HG02885 (cell line): ENCODE measurements at regions not wholly inside any gene's neighbourhood (a gene's known extent, or its start where the extent isn't known, plus 50 kb on each side); places are given as distances from the start of the nearest gene placed in this dataset.

Experiments
- ATAC-seq: cut with Tn5 transposase; IDR thresholded peaks from one replicate; pipeline ENCODE4 v1.9.1; 2021; ENCODE audit warnings: mild to moderate bottlenecking; ENCODE audit not compliant: unreplicated experiment, poor library complexity

DNA sequence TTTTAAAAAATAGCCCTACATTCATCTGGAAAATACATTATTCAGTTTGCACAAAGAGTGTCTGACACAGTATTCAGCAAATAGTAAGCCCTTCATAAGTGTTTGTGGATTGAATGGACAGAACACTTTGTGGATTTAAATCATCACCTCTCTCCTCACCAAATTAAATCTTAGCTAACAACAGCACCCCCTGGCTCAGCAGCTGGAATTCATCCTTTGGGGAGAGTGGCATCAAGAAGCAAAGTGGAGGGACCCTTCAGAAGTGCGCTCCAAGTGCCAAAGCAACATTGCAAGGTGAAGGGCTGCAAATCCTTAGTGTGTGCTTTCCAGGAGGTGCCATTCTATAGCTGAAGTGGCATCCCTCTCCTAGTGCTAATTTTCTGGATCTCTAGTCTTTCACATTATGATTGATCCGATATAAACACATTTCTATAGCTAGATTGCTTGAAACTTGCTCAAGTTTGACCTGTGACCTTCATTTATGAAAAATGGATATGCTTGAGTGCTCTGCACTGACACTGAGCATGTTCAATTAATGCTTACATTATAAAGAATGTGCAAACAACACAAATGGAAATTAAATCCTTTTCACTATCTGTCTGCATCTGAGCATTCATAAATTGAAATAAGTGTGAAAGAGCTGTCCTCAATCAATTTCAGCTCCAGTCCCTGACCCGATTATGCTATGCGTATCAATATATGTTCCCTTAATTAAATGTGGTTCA is 891.7 kb downstream of the C6orf118 start:
- no peak for ATAC-seq

DNA sequence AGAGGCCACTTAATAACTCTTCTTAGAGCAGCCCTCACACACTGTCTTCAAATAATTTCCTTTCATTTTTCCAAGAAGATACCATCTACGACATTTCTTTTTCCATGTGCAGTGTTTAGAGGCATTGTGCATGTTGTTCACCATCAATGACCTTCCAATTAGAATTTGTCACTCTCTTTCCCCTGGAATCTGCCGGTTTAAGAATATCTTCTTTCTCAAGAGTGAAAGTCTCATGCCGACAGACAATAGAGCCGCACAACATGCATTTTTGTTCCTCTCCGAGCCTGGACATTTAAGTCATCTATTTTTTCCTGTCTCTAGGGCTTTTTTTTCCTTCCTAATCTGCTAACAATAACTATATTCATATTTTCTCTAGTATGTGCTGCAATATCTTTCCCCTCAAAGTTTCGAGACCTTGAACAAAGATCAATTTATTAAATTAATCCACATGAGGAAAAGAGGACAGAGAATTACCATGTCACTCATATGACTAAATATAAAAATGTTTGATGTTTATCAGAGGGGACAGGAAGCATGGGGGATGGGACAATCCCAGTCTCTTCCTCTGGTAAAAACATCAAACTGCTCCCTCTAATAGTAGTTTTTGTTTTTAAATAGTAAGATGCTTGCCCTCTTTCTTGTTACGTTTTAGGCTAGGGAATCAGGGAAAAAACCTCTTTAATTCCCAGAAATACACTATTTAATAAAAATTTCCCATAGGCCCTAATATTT is 893.4 kb downstream of the C6orf118 start:
- no peak for ATAC-seq

DNA sequence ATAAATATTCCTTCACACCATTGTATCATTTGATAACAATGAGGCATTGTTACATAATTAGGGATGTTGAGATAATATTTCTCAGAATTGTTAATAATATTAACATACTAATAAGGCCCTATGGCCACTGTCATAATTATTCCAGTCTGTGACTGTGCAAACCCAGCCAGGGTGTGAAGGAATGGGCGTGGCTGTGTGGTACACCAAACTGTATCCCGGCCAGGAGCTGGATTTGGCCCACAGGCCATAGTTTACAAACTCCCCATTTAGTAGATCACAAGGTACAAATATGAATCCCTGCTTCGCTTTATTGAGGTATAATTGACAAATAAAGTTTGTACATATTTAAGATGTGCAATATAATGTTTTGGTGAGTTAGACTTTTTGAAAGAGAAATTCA is 894.7 kb downstream of the C6orf118 start:
- no peak for ATAC-seq

DNA sequence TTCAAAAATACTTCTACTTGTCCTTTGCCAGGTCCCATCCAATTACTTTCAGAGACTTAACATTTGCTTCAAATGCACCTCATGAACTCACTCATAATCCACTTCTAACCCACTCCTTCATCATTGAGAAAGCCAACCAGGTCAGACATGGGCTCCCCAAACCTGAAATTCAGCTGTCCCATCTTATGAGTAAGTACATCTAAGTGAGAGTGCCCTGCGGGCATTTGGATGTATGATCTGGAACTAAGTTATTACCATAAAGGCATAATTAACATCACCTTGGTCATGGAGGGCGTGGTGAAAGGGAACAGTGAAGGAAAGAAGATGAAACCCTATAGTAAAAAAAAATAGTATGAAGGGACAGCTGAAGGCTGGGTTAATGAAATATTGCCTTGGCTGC is 896.8 kb downstream of the C6orf118 start:
- no peak for ATAC-seq

DNA sequence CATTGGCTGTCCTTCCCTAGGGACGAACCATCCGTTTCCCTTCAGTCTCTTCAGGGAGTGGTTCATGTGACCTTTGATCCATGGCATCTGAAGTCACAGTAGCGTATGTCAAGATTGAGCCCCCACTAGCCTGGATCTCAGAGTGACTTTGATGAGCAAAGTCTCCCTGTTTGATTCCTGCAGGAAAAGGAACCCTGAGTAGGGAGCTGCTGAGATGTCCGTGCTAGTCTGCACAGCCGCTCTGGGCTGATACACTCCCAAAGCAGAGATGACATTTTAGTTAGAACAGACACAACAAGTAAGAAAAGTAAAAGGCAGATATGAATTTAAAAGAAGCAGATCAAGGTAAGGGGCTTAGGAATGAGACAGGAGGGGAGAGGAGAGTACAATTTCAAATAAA is 899.4 kb downstream of the C6orf118 start:
- ATAC-seq = no peak

DNA sequence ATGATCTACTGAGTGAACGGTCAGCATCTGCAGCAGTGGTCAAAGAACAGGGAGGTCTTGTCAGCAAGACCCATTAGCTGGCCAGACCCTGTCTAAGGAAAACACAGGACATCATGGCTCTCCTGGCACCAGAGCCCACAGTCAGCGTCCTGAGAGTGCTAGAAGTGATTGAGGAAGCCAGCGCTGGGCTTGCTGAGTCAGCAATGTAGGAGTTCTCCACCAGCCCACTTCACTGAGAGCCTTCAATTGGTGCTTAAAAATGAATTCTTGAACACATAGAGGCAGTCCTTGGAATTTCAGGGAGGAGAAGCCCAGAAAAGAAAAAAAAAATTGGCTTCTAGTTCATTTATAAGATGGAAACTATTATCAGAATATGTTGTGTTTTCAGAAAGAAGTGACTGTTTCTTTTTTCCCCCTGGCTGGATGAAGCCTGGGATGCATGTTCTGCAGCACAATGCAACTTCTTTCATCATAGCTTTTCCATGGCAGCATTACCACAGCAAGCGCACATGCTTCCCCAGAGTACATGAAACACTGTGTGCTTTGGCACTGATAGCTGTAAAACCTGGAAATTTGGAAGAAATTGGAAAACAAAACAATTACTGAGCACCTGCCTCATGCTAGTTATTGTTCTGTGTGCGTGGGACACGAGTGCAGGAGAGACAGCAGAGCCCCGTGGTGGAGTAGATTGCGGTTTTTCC is 899.9 kb downstream of the C6orf118 start:
- no peak for ATAC-seq

DNA sequence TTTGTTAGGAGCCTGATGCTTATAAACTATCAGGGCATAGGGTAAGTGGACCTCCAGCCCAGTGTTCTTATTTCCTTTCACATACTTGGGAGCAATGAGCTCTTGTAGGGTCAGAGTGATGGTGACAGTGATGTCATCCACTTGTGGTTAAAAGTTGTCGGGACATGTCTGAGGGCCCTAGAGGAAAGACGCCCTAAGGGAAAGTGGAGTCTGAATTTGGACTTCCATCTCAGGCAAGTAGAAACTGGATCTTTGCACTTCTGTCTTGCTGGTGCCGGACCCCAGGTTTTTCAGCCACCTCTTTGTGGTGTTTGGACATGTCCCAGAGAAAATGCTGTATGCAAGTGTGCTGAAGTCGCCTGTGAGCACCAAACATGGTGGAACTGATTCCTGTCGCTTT is 900.5 kb downstream of the C6orf118 start:
- no peak for ATAC-seq

DNA sequence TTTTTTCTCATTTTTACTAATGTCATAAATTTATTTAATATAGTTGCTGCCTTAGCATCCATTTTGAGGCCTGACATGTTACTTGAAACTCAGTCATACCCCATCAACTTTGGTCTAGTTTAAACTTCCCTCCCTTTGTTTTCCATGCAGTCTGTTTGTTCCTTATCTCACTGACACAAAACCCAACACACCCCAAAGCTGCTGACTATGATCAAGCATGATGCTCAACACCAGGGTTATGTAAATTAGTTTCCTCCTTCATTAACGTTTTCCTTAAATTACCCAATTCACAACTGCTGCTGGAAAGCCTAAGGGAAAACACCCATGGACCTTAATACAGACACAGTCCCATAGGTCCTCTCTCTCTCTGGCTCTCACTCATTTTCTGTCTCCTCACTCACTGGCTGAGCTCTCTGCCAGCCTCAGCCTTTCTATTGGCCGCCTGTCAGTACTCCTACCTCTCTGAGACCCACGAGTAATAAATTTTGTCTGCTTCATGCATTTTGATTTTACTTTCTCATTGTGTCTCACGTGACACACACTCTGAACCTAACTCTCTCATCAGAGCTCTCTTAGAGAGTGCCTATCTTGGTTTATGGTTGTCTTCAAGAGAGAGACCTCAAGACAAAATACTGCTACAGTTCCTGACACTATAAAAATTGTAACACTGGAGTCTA is 904.5 kb downstream of the C6orf118 start:
- ATAC-seq = no peak

DNA sequence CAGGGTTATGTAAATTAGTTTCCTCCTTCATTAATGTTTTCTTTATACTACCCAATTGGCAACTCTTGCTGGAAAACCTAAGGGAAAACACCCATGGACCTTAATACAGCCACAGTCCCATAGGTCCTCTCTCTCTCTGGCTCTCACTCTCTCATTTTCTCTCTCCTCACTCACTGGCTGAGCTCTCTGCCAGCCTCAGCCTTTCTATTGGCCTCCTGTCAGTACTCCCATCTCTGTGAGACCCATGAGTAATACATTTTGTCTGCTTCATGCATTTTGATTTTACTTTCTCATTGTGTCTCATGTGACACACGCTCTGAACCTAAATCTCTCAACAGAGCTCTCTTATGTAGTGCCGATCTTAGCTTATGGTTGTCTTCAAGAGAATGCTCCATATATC is 907.5 kb downstream of the C6orf118 start:
- ATAC-seq = no peak

DNA sequence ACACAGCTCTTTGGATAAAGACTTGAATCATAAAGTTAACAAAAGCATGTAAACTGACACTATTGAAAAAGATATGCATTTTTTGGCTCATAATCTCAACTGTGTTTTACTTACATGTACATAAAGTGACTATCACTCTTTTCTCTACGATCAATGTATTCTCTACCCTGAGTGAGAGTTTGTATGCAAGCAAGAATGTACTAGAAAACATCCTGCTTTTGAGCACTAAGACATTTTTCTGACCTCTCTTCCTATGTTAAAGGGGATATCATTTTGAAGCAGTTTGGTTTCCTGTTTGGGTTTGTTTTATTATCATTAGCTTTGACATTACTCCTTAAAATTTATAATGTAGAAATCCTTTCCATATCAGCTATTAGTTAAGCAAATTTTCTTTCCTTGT is 910.8 kb downstream of the C6orf118 start:
- ATAC-seq = no peak

DNA sequence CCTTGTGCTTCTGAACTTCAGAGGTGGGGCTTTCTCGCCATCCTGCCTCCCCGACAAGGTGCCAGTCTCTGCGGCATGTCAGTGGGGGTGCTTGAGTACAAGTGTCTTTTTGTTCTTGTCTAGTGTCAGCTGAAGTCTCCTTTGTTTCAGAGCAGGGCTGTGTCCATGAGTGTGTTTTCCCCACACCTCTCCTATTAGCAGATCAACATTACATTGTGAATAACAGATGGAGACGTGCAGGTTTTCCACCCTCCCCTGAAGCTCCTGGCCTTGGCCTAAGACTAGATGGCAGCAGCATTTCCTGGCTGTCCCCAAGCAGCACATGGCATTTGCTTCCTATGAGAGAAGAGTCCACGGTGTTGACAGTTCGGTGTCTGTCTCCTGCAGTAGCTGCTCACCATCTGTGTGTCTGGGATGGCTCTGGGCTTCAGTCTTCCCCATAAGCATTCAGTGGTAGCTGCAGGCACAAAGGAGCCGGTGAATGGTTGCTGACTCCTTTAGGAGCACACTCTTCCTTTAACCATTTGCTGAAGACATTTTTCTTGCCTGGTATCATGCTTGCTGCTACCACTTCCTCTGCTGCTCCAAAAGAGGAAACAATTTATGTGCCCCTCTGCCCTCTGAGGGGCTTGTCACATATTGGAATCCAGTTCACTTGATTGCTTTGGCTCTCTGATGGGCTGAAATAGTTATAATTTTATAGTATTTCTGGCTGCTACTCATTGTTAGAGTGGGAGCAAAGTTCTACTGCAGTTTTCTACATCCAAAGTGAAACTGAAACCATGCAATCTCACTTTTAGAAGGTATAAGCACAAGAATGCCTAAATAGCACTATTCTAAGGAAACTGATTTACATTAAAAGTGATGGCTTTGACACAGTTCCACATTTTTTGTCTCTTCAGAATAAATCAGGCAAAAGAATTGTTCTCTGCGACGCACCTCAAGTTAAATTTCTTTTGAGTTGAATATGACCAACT is 913.0 kb downstream of the C6orf118 start:
- peak; percentile 59 for ATAC-seq

DNA sequence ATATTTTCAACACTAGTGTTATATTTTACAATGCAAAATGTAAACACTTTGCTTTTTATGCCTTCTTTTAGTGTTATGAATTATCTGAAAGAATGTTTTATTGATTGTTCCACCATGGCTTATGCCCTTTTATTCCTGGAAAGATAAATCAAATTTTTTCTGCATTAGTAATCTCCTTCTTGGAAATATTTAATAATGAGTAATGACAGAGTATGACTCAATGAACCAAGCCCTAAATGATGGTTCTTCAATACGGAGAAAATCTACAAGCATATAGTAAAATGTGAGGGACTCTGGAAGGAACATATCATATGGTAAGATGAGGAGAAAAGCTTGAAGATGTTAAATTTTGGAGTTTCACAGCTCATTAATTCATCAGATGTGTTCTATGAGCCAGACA is 929.6 kb downstream of the C6orf118 start:
- no peak for ATAC-seq

DNA sequence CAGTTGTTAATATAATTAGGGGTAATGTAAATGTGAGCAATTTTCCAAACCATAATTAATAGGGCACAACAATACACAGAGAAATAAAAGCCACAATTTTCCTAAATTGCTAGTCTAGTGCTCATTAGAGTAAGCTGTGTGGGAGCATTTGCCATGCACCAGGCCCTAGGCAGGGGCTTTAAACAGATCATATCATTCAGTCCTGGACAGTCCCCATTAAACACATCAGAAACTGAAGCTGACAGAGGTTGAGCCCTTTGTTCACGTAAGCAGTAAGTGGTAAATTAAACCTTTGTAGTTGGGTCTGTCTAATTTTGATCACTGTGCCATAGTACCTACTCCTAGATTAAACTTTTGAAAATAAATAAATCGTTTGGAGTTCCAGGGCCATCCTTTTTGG is 931.1 kb downstream of the C6orf118 start:
- no peak for ATAC-seq

DNA sequence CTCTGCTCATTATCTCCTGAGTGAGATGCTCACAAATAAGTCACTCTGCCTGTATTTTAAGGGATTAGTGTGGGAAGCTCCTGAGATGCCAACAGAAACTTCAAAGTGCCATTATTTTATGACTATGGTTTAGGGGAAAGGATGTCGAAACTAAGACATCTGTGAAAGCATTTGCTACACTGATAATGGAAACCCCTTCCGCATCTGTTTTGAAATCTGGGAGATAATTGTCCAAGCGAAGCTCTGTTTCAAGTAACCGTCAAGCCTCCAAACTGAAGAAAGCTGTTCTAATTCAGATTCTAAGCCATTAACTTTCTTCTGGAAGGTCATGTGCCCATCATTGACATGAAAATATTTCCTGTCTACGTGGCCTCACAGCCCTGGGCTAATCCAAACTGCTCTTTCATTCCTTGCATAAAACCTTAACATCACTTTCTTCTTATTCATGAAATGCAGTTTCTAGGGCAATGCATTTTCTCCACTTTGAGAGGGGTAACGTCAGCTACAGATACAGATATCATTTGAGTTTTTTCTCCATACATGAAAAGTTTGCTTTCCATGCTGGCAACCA is 932.0 kb downstream of the C6orf118 start:
- no peak for ATAC-seq

DNA sequence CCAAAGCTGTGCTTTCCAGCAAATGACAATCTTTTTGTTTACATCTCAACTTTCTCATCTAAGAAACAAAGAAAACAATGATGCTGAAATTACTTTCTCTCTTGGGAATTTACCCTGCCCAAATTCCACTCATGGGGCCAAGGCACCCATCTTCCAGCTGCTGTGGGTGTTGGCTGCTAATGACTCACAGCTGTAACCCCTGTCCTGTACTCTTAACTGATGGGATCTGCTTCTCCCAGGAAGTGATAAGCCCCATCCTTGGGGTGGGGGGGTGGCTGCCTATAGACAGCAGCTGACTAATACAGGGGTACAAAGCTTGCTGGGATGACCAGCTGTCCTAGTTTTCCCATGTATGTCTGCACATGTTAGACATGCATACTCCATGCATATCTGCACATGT is 938.6 kb downstream of the C6orf118 start:
- ATAC-seq = no peak

DNA sequence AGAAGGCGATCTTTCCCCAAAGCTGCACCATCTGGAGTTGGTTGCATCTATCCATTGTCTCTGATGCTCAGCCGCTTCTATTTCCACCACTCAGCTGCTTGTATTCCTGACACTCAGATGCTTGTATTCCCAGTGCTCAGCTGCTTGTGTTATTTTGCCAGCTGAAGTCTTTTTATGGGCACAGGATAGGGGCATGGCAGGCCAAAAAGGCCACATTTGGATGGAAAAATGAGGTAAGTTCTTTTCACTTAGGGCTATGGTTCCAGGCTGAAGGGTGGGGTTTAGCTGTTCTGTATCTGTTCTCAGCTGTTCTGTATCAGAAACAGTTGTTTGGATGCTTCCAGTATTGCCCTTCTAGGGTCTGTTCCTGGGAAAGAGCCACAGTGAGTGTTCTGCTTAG is 944.9 kb downstream of the QKI start:
- no peak for ATAC-seq

DNA sequence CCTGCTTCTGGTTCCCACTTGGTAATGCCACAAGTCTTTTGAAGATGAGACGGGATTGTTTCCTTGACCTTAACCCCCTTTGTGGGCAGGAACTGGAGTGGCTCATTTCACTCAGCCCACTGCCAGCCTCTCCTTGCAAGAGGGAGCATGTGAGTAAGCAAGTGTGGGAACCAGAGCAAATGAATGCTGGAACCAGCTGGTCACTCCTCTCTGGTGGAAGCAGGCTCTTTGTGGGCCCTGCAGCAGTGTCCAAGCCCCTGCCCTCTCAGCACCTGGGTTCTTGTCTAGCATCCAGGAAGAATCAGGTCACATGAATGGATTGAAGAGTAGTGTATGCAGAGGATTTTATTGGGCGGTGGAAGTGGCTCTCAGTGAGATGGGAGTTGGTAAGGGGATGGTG is 944.5 kb downstream of the QKI start:
- ATAC-seq = no peak

DNA sequence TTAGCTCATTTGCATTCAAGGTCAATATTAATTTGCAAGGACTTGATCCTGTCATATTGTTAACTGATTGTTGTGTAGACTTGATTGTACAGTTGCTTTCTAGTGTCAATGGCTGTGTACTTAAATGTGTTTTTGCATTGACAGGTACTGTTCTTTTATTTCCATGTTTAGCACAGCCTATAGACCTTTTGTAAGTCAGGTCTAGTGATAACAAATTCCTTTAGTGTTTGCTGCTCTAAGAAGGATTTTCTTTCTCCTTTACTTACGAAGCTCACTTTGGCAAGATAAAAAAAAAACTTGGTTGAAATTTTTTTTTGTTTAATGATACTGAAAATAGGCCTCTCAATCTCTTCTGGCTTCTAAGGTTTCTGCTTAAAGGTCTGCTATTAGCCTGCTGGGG is 942.3 kb downstream of the QKI start:
- ATAC-seq = no peak

DNA sequence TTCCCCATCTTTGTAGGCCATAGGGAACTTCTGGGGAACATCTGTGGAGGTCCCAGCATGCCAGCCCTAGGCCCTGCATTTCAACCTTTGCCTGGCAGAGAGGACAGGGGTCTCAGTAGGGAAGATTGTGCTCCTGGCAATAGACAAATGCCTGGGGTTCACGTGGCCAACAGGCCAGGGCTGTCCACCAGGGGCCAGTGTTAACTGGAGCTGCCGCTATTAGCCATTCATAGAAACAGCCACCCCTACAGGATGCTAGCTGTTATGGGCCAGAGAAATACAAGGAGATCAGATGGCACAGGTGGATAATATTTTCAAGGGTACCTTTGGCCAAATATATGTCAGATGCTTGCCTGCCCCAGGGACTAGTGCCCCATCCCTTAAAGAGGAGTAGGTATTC is 932.9 kb downstream of the QKI start:
- no peak for ATAC-seq
